Neutrophil (primary cell): ENCODE measurements at regions not wholly inside any gene's neighbourhood (a gene's known extent, or its start where the extent isn't known, plus 50 kb on each side); places are given as distances from the start of the nearest gene placed in this dataset.

Experiments used
- H3K27ac ChIP-seq: fragments of 200-600 bp; sonication (generic); 2 replicates; pipeline ENCODE4 v1.5.1; 2016; ENCODE audit warnings: mild to moderate bottlenecking, moderate library complexity
- H3K27me3 ChIP-seq: fragments of 200-600 bp; sonication (generic); 2 replicates; pipeline ENCODE4 v1.6.0; 2016; ENCODE audit warnings: mild to moderate bottlenecking
- H3K36me3 ChIP-seq: fragments of 200-600 bp; sonication (generic); 2 replicates; pipeline ENCODE4 v1.5.1; 2017
- H3K4me1 ChIP-seq, 2 experiments: fragments of 200-600 bp in 1 of 2; sonication (generic) in 1 of 2; 1 replicate in 1 of 2; 2 replicates in 1 of 2; pipeline versions ENCODE4 v1.5.1 to v1.6.1; 2013 to 2016; ENCODE audit warnings: low read depth in 1 of 2, low read length in 1 of 2, mild to moderate bottlenecking in 1 of 2, moderate library complexity in 1 of 2; ENCODE audit not compliant: control insufficient read depth in 1 of 2, insufficient read depth in 1 of 2
- H3K4me3 ChIP-seq, 2 experiments: fragments of 200-600 bp in 1 of 2; sonication (generic) in 1 of 2; 1 replicate in 1 of 2; 2 replicates in 1 of 2; pipeline ENCODE4 v1.5.1; 2013 to 2016; ENCODE audit warnings: low read depth in 1 of 2, low read length in 1 of 2, mild to moderate bottlenecking in 1 of 2, moderate library complexity in 1 of 2
- H3K9me3 ChIP-seq: fragments of 200-600 bp; sonication (generic); 2 replicates; pipeline ENCODE4 v1.5.1; 2016
- TF ChIP-seq, protein P1 (sequence below): fragments of 200-600 bp; sonication (generic); IDR thresholded peaks from 2 replicates; pipeline ENCODE4 v1.5.1; 2016; ENCODE audit warnings: antibody characterized with exemption

DNA sequence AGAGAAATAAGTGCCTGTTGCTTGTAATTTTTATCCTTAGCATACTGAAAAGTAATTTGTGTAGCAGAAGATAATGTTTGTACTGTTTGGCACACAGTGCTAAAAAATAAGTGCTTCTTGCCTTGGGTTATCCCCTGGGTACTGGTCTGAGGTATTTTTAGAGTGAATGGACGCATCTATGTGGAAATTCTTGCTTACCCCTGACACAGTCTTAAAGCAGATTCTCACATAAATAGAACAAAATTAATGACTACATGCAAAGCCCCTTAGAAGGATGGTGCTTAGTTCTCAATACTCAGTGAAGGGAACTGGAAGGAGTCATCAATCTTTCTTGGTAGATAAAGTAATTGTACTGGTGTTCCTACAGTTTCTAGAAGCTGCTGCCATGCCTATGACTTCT lies 548.6 kb downstream of the ARL4A start:
- TF ChIP-seq, protein P1, sequence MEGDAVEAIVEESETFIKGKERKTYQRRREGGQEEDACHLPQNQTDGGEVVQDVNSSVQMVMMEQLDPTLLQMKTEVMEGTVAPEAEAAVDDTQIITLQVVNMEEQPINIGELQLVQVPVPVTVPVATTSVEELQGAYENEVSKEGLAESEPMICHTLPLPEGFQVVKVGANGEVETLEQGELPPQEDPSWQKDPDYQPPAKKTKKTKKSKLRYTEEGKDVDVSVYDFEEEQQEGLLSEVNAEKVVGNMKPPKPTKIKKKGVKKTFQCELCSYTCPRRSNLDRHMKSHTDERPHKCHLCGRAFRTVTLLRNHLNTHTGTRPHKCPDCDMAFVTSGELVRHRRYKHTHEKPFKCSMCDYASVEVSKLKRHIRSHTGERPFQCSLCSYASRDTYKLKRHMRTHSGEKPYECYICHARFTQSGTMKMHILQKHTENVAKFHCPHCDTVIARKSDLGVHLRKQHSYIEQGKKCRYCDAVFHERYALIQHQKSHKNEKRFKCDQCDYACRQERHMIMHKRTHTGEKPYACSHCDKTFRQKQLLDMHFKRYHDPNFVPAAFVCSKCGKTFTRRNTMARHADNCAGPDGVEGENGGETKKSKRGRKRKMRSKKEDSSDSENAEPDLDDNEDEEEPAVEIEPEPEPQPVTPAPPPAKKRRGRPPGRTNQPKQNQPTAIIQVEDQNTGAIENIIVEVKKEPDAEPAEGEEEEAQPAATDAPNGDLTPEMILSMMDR = no peak
- no peak overlapping the region for H3K27ac ChIP-seq
- no peaks in the 10 kb centered on the region for H3K27me3 ChIP-seq
- no peaks in the 10 kb centered on the region for H3K4me1 ChIP-seq
- no peaks in the 10 kb centered on the region for H3K36me3 ChIP-seq
- no peak overlapping the region for H3K4me3 ChIP-seq
- no peaks in the 10 kb centered on the region for H3K9me3 ChIP-seq

DNA sequence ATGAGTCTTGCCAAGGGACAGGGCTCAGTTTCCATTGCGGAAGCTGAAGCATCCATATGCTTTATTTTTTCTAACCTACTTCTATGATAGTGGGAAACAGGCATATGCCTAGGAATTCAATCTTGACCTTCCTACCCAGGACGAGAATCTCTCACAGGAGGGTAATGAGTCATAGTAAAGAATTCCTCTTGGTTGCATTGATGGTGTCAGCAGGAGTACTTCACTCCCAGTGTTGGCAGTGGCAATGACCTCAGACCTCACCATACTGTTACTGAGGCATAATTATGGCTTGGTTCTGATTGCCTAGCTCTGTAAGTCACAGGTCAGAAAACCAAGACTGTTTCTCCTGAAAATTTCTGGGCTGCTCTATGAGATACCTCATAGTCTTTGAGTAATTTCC lies 552.9 kb downstream of the ARL4A start:
- Histone ChIP-seq H3K27ac (no peak overlapping the region), H3K36me3 (no peaks in the 10 kb centered on the region), H3K4me3 (no peak overlapping the region), H3K4me1 (no peaks in the 10 kb centered on the region), H3K9me3 (no peaks in the 10 kb centered on the region), H3K27me3 (no peaks in the 10 kb centered on the region)
- TF ChIP-seq, protein P1 = no peak

DNA sequence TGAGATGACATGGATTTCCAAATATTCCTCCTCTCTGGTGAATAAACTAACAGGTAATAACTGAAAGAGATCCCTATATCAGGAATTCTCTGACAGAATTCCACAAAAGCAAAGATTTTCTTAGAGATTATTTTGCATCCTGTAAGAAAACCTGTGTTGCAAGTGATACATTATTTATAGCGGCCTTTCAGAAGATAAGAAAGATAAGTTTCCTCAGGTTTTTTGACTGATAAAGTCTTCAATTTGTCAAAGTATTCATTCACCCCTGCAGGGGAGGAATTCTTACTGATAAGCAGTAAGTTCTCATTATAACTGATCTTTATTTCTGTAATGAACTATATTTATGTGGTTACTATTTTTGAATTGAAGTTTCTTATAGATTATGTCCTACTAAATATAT lies 554.0 kb downstream of the ARL4A start:
- TF ChIP-seq, protein P1 = no peak
- Histone ChIP-seq H3K27ac (no peak overlapping the region), H3K9me3 (no peaks in the 10 kb centered on the region), H3K4me3 (no peak overlapping the region), H3K4me1 (no peaks in the 10 kb centered on the region), H3K27me3 (no peaks in the 10 kb centered on the region), H3K36me3 (no peaks in the 10 kb centered on the region)

DNA sequence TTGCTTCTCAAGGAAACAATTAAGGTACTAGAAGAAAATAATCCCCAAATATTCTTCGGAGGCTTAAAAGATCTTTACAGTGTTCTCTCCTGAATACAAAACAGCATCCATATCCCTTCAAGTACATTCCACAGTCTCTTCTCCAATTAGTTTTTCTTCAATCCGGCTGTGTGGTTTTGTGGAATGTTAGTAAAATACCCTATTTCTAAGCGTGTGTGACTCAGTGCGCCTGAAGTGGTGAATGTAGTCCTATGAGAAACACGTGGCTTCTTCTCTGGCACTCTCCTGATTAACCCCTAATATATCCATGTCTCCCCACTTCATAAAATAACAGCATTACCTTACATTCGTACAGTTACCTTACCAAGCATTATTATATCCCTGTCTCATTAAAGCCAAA lies 570.2 kb downstream of the ARL4A start:
- TF ChIP-seq, protein P1 = no peak
- no peak overlapping the region for H3K4me3 ChIP-seq
- H3K27me3 ChIP-seq = no peaks in the 10 kb centered on the region
- H3K27ac ChIP-seq = no peak overlapping the region
- H3K36me3 ChIP-seq = no peaks in the 10 kb centered on the region
- no peaks in the 10 kb centered on the region for H3K4me1 ChIP-seq
- H3K9me3 ChIP-seq = no peaks in the 10 kb centered on the region

DNA sequence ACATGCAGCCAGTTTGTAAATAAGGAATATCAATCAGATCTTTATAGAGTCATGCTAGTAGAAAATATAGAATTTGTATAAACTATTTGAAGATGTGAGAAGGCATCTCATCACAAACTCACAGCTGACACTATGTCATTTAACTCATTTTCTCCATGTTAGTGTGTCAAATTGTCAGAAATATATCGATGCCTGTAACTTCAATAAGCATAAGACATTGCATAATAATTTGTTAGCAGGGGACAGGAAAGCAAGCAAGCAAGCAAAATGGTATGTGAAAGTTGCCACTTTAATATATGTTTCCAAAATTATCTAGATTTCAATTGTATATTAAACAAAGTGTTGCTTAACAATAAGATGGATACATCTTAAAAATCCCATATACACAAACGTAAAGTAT lies 571.0 kb downstream of the ARL4A start:
- TF ChIP-seq, protein P1 = no peak
- no peak overlapping the region for H3K27ac ChIP-seq
- no peaks in the 10 kb centered on the region for H3K27me3 ChIP-seq
- H3K36me3 ChIP-seq = no peaks in the 10 kb centered on the region
- H3K4me3 ChIP-seq = no peak overlapping the region
- no peaks in the 10 kb centered on the region for H3K4me1 ChIP-seq
- H3K9me3 ChIP-seq = no peaks in the 10 kb centered on the region

DNA sequence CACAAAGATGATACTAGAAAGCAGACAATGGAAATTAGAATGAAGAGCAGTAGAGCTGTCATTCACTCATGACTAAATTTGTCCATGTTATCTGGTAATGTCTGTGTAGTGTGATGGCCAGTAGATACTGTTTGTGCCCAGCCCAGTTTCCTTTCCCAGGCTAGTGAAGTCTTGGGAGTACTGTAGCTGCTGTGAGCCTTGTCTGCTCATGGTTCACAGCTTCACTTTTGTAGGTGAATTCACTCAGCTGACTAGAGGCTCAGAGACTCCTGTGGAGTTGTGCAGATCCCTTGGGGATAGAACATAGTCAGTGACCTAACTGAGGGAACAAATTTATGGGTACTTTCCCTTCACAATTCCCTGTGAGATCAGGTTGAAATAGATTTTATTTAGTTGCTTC lies 572.5 kb downstream of the ARL4A start:
- TF ChIP-seq, protein P1 = no peak
- Histone ChIP-seq H3K36me3 (no peaks in the 10 kb centered on the region), H3K4me3 (no peak overlapping the region), H3K9me3 (no peaks in the 10 kb centered on the region), H3K27me3 (no peaks in the 10 kb centered on the region), H3K27ac (no peak overlapping the region), H3K4me1 (no peaks in the 10 kb centered on the region)
